ENCODE measurements at regions not wholly inside any gene's neighbourhood (a gene's known extent, or its start where the extent isn't known, plus 50 kb on each side); places are given as distances from the start of the nearest gene placed in this dataset.

DNA sequence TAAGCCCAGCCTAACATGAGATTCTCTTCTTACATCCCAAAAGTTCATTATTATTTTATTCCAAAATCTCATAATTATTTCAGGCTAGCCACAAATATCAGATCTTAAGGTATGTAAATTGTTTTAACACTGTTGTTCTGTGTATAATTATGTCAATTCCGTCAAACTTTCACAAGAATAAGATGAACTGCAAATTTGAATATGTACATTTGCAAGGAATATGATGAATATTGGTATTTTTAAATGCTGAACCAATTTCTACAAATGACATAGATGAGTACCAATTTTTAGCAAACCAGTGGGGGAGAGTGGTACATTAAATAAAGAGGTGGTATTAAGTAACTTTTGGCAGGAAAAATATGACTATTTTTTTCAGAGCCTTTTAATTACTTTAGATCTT is 282.3 kb upstream of the MAD2L1 start:
- TF ChIP-seq POLR2A (IDR thresholded peaks at IDR 0.05), result no peak
- TF ChIP-seq, protein P1, sequence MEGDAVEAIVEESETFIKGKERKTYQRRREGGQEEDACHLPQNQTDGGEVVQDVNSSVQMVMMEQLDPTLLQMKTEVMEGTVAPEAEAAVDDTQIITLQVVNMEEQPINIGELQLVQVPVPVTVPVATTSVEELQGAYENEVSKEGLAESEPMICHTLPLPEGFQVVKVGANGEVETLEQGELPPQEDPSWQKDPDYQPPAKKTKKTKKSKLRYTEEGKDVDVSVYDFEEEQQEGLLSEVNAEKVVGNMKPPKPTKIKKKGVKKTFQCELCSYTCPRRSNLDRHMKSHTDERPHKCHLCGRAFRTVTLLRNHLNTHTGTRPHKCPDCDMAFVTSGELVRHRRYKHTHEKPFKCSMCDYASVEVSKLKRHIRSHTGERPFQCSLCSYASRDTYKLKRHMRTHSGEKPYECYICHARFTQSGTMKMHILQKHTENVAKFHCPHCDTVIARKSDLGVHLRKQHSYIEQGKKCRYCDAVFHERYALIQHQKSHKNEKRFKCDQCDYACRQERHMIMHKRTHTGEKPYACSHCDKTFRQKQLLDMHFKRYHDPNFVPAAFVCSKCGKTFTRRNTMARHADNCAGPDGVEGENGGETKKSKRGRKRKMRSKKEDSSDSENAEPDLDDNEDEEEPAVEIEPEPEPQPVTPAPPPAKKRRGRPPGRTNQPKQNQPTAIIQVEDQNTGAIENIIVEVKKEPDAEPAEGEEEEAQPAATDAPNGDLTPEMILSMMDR (IDR thresholded peaks at IDR 0.05), result no peak
